ENCODE measurements at regions not wholly inside any gene's neighbourhood (a gene's known extent, or its start where the extent isn't known, plus 50 kb on each side); places are given as distances from the start of the nearest gene placed in this dataset.
"Not testable (repeated sequence)": the region's sequence is repeated elsewhere in the genome, so short reads cannot be mapped to it uniquely, and the experiment has no call there.

DNA sequence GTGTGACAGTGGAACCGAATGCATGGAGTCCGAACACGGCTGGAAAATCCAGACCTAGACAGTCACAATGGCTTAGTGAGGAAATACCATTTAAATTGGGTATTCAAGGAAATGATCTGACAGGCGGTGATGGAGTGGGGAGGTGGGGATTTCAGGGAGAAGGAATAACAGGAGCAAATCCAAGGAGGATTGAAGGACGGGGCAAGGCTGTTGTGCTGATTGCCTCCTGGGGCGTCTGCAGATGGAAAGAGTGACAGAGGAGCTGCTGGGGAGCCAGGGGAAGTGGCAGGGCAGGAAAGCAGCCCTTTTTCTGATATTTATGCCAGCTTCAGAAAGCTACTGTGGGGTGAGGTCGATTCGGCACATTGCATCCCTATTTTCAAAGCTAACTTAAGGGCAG lies 99.1 kb upstream of the FMN2 start:
- DNase-seq (ENCODE audit: low read depth in 2 of 2) = not testable (repeated sequence)

DNA sequence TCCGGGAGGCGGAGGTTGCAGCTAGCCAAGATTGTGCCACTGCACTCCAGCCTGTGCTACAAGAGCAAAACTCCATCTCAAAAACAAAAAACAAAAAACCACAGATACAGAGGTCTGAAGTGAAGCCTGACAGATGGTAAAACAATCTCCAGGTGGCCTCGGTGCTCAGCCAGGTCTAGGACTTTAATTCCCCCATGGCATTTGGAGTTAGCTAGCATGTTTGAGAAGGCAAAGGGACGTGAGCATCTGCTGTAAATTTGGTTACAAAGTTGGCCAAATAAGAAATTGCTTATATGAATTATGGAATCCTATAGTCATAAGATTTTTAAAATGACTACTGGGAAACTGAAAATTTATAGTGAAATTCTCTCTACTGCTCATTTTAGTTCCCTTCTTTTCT lies 98.3 kb upstream of the FMN2 start:
- DNase-seq (ENCODE audit: low read depth in 2 of 2) = no peak

DNA sequence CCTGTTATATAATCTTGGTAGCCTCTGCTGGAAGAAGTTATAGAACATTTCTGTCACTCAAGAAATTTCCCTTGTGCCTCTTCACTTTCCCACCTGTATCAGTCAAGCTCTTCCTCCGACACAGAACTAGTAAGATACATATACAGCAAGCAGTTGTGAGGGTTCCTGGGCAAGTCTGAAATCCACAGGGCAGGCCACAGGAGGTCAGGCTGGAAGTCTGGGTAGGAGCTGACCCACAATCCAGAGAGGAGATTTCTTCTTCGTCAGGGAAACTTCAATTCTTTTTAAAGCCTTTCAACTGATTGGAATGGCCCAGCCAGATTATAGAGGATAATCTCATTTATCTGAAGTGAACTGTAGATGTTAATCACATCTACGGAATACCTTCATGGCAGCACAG lies 96.4 kb upstream of the FMN2 start:
- no peak for DNase-seq (ENCODE audit: low read depth in 2 of 2)

DNA sequence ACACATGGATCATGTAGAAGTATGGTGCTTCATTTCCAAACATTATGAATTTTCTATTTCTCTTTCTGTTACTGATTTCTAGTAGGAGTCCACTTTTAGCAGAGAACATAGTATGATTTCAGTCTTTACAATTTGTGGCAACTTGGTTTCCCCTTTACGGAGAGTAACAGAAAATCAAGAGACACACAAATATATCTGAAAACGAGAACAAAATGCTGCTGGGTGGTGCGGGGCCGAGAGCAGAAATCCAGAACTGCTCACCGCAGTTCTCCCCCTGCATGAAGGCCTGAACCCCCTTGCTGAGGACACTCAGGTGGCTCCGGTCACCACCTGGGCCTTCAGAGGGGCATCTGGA lies 94.5 kb upstream of the FMN2 start:
- no peak for DNase-seq (ENCODE audit: low read depth in 2 of 2)

DNA sequence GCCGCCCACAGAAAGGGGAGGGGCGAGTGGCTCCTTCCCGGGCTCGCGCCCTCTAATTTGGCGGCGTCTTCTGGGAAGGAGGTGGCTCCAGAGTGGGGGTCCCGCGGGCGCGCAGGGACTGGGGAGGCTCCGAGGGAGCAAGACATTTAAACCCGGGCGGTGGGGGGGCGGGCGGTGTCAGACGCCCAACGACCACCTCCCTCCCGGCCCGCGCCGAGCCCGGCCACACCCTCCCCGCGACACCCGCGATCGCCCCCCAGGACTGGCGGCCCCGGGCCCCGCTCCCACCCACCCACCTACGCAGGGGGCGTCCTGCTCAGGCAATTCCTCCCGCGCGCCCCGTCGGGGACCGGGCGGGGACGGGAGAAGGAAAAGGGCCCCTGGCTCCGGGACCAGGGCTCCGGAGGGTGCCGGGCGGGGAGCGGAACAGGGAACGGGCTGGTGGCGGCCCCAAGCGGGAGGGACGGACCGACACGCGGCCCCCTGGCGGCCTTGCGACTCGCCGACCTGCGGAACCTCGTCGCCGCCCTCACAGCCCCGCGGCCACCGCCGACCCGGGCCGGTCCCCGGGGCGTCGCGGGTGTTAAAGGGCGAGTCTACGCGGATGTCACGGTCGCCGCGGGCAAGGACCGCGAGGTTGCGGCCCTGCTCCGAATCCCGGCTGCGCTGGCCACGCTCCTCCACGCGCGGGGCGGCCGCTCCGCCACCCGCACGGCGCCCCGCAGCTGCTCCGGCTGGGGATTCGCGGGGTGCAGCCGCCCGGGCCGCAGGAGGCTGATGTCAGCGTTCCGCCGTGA lies 94.0 kb upstream of the FMN2 start:
- no peak for DNase-seq (ENCODE audit: low read depth in 2 of 2)

DNA sequence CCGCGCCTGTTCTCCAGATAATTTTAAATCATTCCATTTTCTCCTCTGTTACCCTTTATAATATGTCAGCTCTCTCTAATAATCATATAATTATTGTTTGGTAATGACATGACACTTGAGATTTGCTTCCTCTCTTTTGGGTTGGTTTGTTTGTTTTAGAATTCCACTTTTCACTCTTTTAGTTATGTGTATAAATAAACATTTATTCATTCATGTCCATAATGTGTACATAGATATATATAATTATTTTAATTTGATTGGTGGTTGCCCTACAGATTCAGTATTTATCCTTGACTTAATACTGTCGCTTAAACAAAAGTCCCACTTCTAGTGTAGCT lies 93.4 kb upstream of the FMN2 start:
- DNase-seq (ENCODE audit: low read depth in 2 of 2) = no peak

DNA sequence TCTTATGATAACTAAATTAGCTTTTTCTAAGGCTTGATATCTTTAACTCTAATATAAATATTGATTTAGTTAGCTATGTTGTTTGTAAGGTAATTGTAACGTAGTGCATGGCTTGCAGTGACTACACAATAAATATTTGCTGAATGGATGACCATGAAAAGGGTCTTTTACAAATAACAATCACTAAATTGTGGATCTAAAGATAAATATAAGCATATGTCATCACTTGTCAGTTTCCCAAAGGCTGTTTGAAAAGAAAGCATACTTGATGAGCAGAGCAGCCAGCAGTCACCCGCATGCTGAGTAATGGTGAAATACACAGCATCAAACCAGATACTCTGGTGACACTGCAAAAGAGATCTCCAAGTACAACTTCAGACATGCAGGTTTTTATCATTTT lies 92.5 kb upstream of the FMN2 start:
- no peak for DNase-seq (ENCODE audit: low read depth in 2 of 2)

DNA sequence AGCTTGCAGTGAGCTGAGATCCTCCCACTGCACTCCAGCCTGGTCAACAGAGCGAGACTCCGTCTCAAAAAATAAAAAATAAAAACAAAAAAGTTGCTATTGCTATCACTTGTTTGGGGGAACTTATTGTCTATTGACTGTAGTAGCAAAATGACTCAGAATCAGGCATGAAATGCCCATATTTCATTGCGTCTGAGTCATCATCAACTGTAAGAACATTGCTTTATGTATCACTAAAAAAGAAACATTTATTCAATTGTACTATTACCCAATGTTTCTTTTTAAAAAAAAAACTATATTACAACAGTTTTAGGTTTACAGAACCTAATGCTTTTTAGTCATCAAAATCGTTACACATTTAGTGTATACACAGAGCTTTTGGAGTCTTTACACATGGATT lies 91.0 kb upstream of the FMN2 start:
- DNase-seq (ENCODE audit: low read depth in 2 of 2) = peak; percentile 50 to 53

DNA sequence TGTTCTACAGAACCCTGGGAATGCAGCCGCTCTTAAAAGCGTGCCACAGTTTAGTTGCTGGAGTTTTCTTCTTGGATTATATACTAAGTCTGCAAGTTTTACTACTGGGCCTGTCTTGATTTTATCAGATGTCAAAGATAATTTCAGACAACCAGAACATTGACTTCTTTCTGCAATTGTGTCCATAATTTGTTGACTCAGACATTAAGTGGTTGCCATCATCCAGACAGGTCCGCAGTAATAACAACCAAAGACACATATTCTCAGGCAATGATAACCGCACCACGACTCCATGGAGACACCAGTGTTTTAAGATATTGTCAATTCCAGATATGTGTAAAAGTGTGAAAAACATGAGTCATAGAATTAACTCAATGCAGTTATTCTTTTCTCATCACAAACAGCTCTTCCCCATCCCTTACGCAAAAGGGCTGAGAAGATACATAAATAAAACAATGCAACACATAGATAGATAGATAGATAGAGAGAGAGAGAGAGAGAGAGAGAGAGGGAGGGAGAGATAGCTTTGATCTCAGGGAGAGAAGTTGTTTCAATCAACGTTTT lies 90.4 kb upstream of the FMN2 start:
- no peak for DNase-seq (ENCODE audit: low read depth in 2 of 2)

DNA sequence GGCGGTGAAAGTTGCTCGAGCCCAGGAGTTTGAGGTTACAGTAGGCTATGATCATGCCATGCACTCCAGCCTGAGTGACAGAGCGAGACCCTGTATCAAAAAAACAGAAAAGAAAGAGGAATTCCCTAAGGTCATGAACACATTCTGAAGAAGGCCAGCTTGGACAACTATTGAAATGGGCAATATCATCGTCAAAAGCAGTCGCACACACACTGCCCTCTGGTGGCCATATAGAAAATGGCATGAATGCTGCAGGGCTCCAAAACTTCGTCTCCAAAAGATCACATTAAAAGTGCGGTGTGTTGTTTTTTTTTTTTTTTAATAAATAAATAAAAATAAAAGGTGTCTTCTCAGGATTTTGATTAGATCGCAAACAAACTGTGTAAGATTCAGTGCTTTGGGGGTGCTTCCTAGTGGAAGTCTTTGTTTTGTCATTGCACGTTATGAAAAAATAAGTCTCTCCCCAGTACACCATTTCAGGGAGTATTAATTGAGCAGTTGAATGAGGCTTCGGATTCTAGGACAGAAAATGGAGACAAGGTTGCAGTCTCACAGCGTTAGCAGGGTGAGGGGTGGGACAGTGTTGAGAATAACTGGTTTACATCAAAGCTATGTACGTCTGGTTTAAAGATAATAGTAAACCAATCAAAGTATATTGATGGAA lies 87.5 kb upstream of the FMN2 start:
- no peak for DNase-seq (ENCODE audit: low read depth in 2 of 2)

DNA sequence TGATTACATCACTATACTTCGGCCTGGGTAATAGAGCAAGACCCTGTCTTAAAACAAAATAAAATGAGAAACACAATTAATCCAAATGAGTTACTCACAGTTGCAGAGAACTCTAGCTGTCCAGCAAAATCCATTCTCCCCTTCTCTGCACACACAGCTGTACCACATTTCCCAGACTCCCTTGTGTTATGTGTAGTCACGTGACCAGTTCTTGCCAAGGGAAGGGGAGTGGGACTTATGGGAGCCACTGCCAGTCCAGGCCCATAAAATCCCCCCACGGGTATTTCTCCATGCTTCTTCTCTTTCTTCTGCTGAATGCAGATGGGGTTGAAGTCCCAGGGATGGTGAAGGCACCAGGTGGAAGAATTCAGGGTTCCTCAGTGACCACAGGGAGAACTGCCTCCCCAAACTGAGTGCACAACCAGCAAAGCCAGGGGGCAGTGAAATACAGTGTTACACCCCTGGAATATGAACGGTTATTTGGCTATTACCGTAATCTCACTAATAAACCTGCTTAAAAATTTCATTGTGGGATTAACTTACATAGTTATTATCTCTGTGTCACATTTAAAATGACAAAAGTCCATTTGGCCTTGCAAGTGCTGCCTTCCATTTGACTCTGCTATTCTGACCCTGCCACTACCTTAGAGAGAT lies 85.6 kb upstream of the FMN2 start:
- no peak for DNase-seq (ENCODE audit: low read depth in 2 of 2)

DNA sequence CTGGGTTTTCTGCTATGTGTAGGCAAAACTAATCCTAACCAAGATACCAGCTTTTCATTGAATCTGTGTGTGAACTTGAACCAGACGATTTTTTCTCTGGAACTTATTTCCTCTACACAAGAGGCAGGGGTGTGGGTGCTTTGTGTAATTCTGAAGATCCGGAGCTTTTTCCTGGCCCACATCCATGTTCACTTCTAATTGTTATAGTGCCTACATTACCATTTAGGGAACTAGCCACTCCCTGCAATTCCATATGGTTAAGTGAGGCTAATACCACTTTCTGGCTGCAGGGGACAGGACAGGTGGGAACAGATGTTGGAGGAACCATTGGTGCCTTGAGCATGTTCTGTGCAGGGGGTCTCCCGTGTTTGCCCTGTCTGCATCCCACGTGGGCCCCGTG lies 83.4 kb upstream of the FMN2 start:
- no peak for DNase-seq (ENCODE audit: low read depth in 2 of 2)

DNA sequence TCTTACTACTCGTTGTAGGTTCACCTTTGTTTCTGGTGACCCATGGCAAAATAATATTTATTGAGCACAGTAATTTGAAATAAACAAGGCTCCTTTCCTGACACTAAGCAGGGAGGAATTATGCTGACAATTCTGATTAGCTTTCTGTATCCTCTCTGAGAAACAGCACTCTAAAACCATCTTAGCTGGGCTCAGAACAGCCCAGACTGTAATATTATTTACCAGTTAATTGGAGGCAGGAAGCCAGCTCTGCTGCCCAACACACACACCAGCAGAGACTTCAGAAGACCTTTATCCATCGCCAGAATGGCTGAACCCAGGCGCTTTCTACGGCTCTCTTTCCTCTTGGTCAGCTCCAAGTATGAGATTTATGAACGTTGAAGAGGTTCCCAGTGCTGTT lies 77.6 kb upstream of the FMN2 start:
- DNase-seq (ENCODE audit: low read depth in 2 of 2) = no peak

DNA sequence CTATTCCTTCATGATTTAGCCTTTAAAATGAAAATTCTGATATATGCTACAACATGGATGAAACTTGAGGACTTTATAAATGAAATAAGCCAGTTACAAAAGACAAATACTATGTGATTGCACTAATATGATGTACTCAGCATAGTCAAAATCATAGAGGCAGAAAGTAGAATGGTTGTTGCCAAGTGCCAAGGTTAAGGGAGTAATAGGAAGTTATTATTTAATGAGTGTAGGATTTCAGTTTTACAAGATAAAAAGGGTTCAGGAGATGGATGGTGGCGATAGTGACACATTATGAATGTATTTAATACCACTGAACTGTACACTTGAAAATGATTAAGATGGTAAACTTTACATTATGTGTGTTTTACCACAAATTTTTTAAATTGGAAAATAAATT lies 73.1 kb upstream of the FMN2 start:
- DNase-seq (ENCODE audit: low read depth in 2 of 2) = no peak

DNA sequence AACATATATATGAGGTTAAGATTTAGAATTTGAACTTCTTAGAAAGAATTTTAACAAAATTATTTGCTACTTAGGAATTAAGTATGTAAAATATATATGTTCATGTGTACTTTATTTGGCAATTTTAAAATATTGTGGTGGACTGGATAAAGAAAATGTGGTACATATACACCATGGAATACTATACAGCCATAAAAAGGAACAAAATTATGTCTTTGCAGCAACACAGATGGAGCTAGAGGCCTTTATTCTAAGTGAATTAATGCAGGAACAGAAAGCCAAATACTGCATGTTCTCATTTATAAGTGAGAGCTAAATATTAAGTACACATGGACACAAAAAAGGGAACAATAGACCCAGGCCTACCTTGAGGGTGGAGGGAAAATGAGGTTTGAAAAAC lies 72.2 kb upstream of the FMN2 start:
- DNase-seq (ENCODE audit: low read depth in 2 of 2) = no peak

DNA sequence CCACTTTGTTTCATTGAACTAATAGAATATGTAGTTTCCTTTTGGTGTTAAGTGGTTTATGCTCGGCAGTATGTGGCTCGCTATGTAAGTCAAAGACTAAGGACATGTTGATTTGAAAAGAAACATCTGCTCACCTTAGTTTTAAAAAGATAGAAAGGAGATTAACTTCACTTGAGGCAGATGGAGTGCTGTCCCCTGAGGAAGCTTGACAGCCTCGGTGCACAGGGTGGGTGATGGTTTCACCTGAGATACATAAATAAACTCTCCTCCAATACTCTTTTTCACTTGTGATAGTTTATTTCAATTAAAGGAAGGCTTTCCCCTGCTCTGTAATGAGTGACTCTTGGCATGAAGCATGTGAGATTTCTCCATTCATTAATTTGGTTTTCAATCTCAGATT lies 70.8 kb upstream of the FMN2 start:
- no peak for DNase-seq (ENCODE audit: low read depth in 2 of 2)

DNA sequence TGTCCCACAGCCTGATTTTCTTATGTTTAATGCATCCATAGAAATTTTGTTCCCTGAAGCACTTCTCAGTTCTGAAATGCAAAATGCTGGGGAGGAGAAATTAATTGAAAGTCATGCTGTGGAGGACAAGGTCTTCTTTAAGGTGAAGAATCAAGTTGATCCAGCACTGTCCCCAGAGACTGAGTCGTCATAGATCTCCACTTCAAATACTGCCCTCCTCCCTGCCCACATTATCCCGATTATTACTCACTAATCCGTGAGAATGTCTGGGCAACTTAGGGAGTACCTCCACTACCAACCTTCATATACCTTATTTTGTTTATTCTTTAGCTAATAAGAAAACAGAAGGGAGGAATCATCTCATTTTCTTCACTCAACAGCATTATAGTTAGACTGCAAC lies 70.0 kb upstream of the FMN2 start:
- no peak for DNase-seq (ENCODE audit: low read depth in 2 of 2)

DNA sequence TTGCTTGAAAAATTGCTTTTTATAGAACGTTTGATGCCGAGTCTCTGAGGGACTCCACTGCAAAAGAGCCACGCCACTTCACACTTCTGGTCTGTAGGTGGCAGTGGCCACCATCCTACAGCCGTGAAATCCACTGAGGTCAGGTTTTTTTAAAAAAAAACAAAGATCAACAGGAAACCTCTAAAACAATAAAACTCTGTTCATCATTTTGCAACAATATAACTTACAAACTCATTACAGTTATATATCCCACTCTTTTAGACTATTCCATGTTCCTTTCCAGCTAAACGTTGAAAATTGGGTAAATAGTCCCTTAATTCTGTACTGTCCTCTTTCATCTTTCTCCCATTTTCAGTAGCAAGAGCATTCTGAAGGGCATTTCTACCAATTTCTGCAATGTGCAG lies 64.6 kb upstream of the FMN2 start:
- peak; percentile 34 to 48 for DNase-seq (ENCODE audit: low read depth in 2 of 2)

DNA sequence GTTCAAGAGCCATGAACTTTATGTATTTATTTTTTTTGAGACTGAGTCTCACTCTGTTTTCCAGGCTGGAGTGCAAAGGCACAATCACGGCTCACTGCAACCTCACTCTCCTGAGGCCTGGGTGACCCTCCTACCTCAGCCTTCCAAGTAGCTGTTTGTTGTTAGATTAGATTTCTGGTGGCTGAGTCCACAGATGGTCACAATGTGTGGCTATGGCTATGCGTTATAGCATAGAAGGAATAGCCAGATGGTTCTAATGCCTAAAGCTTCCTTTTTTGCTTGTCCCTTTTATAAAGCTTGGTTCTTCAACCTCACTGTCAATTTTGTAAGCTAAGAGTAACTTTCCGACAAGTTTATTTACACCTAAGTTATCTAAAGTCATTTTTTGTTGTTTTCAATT lies 62.3 kb upstream of the FMN2 start:
- peak; percentile 39 to 40 for DNase-seq (ENCODE audit: low read depth in 2 of 2)

DNA sequence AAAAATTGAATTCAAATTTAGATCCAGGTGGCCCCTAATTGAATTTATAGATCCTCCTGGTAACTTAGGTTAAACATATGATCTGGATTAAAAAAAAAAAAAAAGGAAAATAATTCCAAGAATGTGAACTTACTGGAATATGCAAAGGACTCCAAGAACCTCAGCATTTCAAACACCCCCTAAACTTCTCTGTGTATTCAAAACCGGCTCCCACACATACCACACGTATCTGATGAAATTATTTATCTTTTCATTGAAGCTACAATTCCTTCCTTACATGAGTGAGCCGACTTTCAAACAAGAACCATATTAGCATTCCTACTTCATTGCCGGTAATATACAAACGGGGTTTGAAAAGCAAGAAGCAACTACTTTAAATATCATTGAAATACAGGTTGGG lies 61.4 kb upstream of the FMN2 start:
- peak; percentile 67 to 73 for DNase-seq (ENCODE audit: low read depth in 2 of 2)

DNA sequence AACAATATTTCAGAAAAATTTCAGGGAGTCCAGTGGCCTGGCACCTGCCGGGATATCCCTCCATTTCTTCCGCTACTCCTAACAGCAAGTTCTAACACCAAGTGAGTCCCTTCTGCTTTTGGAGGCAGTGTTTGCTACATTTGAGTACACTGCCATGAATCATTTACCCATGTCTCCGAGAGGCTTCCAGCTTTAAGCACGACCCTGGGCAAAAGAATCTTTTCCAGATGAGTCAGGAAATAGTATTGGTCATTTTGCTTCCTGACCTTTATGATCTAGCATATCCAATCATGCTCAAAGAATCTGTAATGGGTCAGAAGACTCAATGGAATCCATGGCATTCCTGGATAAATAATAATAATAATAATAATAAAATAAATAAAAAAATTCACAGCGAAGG lies 60.7 kb upstream of the FMN2 start:
- peak; percentile 82 to 84 for DNase-seq (ENCODE audit: low read depth in 2 of 2)

DNA sequence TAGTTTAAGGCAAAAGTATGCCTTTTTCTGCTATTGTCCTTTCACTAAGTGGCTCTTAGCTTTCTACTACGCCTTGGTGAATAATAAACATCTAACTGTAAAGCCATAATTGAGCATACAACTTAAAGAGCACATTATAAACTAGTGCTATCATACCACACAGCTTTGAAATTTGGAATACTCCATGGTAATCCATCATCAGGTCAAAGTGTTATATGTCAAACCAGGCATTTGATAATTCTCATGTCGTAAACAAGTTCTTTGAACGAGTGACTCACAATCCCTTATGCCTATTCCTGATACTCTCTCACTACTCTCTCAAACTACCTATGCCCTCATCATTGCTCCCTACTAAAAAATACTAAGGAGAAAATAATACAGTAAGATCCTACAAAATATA lies 60.3 kb upstream of the FMN2 start:
- peak; percentile 54 to 57 for DNase-seq (ENCODE audit: low read depth in 2 of 2)

DNA sequence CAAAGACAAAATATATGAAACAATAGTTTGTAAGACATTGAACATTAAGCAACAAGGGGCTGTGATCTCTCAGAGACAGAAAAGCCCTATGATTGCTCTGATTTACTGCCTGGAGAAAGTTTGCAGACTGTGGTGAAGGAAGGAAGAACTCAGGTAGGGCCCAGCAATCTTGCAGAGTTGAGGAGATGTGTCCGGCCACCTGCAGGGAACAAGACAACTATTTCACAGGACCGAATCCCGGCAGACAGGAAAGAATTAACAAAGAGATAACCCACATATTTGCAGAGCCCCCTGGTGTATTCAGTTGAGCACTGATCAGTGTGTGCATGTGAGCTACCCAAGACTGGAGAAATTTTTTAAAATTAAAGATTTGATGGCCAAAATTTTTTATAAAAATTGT lies 58.3 kb upstream of the FMN2 start:
- DNase-seq (ENCODE audit: low read depth in 2 of 2) = no peak
